ENCODE measurements at regions not wholly inside any gene's neighbourhood (a gene's known extent, or its start where the extent isn't known, plus 50 kb on each side); places are given as distances from the start of the nearest gene placed in this dataset.

GRCh38 chr18:39406941-39407340 lies 1841.3 kb upstream of the CELF4 start:
- H3K14ac ChIP-seq (ENCODE audit: low read length in 2 of 2) = no peak overlapping the region
- H3K4me3 ChIP-seq (ENCODE audit: insufficient read depth in 1 of 2, low read depth in 1 of 2, low read length in 2 of 2) = no peak overlapping the region
- no peak overlapping the region for H2AFZ ChIP-seq (ENCODE audit: low read depth, low read length)
- no peaks in the 10 kb centered on the region for H3K4me1 ChIP-seq (ENCODE audit: control insufficient read depth, insufficient read depth, low read depth, low read length)
- no peaks in the 10 kb centered on the region for H3K9me3 ChIP-seq (ENCODE audit: control insufficient read depth, low read length)
- H3K4ac ChIP-seq (ENCODE audit: low read depth in 1 of 2, low read length in 2 of 2) = no peak overlapping the region
- H3K9ac ChIP-seq (ENCODE audit: low read length) = no peak overlapping the region
- WGBS = 83% methylated on average over 2 of the region's 3 CpGs
- no peak overlapping the region for H2AK5ac ChIP-seq (ENCODE audit: low read length, severe bottlenecking)
- H3K27ac ChIP-seq (ENCODE audit: low read length, poor library complexity, severe bottlenecking) = no peak overlapping the region
- H3K23ac ChIP-seq (ENCODE audit: low read length in 2 of 2) = no peak overlapping the region
- no peaks in the 10 kb centered on the region for H3K27me3 ChIP-seq (ENCODE audit: control insufficient read depth in 1 of 2, insufficient read depth in 1 of 2, low read length in 2 of 2)
- H3K4me2 ChIP-seq (ENCODE audit: low read length, poor library complexity, severe bottlenecking) = no peak overlapping the region
- no peak overlapping the region for H4K91ac ChIP-seq (ENCODE audit: low read length)
- H3K36me3 ChIP-seq (ENCODE audit: control insufficient read depth in 1 of 2, insufficient read depth in 2 of 2, low read depth in 1 of 2, low read length in 2 of 2) = no peaks in the 10 kb centered on the region
- H2BK12ac ChIP-seq (ENCODE audit: low read length in 2 of 2) = no peak overlapping the region
- no peak for DNase-seq
- H3K18ac ChIP-seq (ENCODE audit: low read depth in 1 of 2, low read length in 2 of 2) = no peak overlapping the region
- H2BK120ac ChIP-seq (ENCODE audit: low read depth, low read length) = no peak overlapping the region
- no peaks in the 10 kb centered on the region for H3K79me1 ChIP-seq (replicated peaks; ENCODE audit: low read length, poor library complexity, severe bottlenecking)
- H2BK15ac ChIP-seq (ENCODE audit: low read depth, poor library complexity, severe bottlenecking) = no peak overlapping the region
- H2BK5ac ChIP-seq (ENCODE audit: low read depth, low read length, poor library complexity, severe bottlenecking) = no peak overlapping the region
- no peak overlapping the region for H4K8ac ChIP-seq (ENCODE audit: low read length)

GRCh38 chr18:39403121-39403520 lies 1837.5 kb upstream of the CELF4 start:
- Histone ChIP-seq H2BK15ac (ENCODE audit: low read depth, poor library complexity, severe bottlenecking) (no peak overlapping the region), H3K4me3 (ENCODE audit: insufficient read depth in 1 of 2, low read depth in 1 of 2, low read length in 2 of 2) (no peak overlapping the region), H3K9ac (ENCODE audit: low read length) (no peak overlapping the region), H3K79me1 (replicated peaks; ENCODE audit: low read length, poor library complexity, severe bottlenecking) (no peaks in the 10 kb centered on the region), H2BK5ac (ENCODE audit: low read depth, low read length, poor library complexity, severe bottlenecking) (no peak overlapping the region), H4K91ac (ENCODE audit: low read length) (no peak overlapping the region), H3K4me1 (ENCODE audit: control insufficient read depth, insufficient read depth, low read depth, low read length) (no peaks in the 10 kb centered on the region), H3K18ac (ENCODE audit: low read depth in 1 of 2, low read length in 2 of 2) (no peak overlapping the region), H3K23ac (ENCODE audit: low read length in 2 of 2) (no peak overlapping the region), H3K36me3 (ENCODE audit: control insufficient read depth in 1 of 2, insufficient read depth in 2 of 2, low read depth in 1 of 2, low read length in 2 of 2) (no peaks in the 10 kb centered on the region), H3K27ac (ENCODE audit: low read length, poor library complexity, severe bottlenecking) (no peak overlapping the region), H3K9me3 (ENCODE audit: control insufficient read depth, low read length) (no peaks in the 10 kb centered on the region), H3K4me2 (ENCODE audit: low read length, poor library complexity, severe bottlenecking) (no peak overlapping the region), H3K14ac (ENCODE audit: low read length in 2 of 2) (no peak overlapping the region), H3K4ac (ENCODE audit: low read depth in 1 of 2, low read length in 2 of 2) (no peak overlapping the region), H2AFZ (ENCODE audit: low read depth, low read length) (no peak overlapping the region), H2BK120ac (ENCODE audit: low read depth, low read length) (no peak overlapping the region), H2AK5ac (ENCODE audit: low read length, severe bottlenecking) (no peak overlapping the region), H3K27me3 (ENCODE audit: control insufficient read depth in 1 of 2, insufficient read depth in 1 of 2, low read length in 2 of 2) (no peaks in the 10 kb centered on the region), H4K8ac (ENCODE audit: low read length) (no peak overlapping the region), H2BK12ac (ENCODE audit: low read length in 2 of 2) (no peak overlapping the region)
- no CpG with 5 or more reads among the region's 2 CpGs for WGBS
- no peak for DNase-seq

DNA sequence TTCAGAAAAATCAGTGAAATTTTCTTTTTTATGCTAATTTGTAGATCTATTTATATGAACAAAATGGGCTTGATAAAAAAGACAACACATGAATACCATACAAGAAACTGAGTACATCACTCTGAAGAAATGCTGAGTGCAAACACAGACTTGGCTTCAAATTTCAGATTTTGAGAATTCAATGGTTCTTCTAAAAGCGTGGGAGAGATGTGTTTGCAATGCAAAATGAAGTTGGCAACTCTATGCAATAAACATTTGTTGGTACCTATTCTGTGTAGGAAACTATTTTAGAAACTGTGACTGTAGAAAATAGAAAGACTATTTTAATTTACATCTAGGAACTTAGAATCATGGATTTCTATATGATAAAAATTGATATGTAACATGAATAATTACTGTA lies 1834.1 kb upstream of the CELF4 start:
- Histone ChIP-seq H3K36me3 (ENCODE audit: control insufficient read depth in 1 of 2, insufficient read depth in 2 of 2, low read depth in 1 of 2, low read length in 2 of 2) (no peaks in the 10 kb centered on the region), H2AK5ac (ENCODE audit: low read length, severe bottlenecking) (no peak overlapping the region), H2BK120ac (ENCODE audit: low read depth, low read length) (no peak overlapping the region), H3K4ac (ENCODE audit: low read depth in 1 of 2, low read length in 2 of 2) (no peak overlapping the region), H3K9me3 (ENCODE audit: control insufficient read depth, low read length) (peaks cover 4% of the 10 kb centered on the region), H2BK12ac (ENCODE audit: low read length in 2 of 2) (no peak overlapping the region), H3K27me3 (ENCODE audit: control insufficient read depth in 1 of 2, insufficient read depth in 1 of 2, low read length in 2 of 2) (no peaks in the 10 kb centered on the region), H4K91ac (ENCODE audit: low read length) (no peak overlapping the region), H3K79me1 (replicated peaks; ENCODE audit: low read length, poor library complexity, severe bottlenecking) (no peaks in the 10 kb centered on the region), H3K27ac (ENCODE audit: low read length, poor library complexity, severe bottlenecking) (no peak overlapping the region), H3K4me1 (ENCODE audit: control insufficient read depth, insufficient read depth, low read depth, low read length) (no peaks in the 10 kb centered on the region), H3K4me3 (ENCODE audit: insufficient read depth in 1 of 2, low read depth in 1 of 2, low read length in 2 of 2) (no peak overlapping the region), H3K14ac (ENCODE audit: low read length in 2 of 2) (no peak overlapping the region), H3K18ac (ENCODE audit: low read depth in 1 of 2, low read length in 2 of 2) (no peak overlapping the region), H4K8ac (ENCODE audit: low read length) (no peak overlapping the region), H2AFZ (ENCODE audit: low read depth, low read length) (no peak overlapping the region), H2BK5ac (ENCODE audit: low read depth, low read length, poor library complexity, severe bottlenecking) (no peak overlapping the region), H3K9ac (ENCODE audit: low read length) (no peak overlapping the region), H3K23ac (ENCODE audit: low read length in 2 of 2) (no peak overlapping the region), H3K4me2 (ENCODE audit: low read length, poor library complexity, severe bottlenecking) (no peak overlapping the region), H2BK15ac (ENCODE audit: low read depth, poor library complexity, severe bottlenecking) (no peak overlapping the region)
- 89% methylated on average over 1 of the region's 1 CpG for WGBS
- no peak for DNase-seq

DNA sequence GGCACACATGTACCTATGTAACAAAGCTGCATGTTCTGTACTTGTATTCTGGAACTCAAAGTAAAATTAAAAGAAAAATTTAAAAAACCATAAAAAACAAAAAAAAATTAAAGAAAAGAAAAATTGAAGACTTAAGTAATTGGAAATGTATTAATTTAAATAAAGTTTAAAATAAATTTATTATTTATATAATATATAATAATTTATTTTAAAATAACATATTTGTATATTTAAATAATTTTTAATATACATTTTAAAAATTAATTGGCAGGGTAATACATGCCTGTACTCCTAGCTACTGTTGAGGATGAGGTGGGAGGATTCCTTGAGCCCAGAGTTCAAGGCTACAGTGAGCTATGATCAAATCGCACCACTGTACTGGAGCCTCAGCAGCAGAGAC lies 1830.6 kb upstream of the CELF4 start:
- H3K23ac ChIP-seq (ENCODE audit: low read length in 2 of 2) = no peak overlapping the region
- no peak overlapping the region for H2BK15ac ChIP-seq (ENCODE audit: low read depth, poor library complexity, severe bottlenecking)
- no peak overlapping the region for H2AK5ac ChIP-seq (ENCODE audit: low read length, severe bottlenecking)
- no peaks in the 10 kb centered on the region for H3K36me3 ChIP-seq (ENCODE audit: control insufficient read depth in 1 of 2, insufficient read depth in 2 of 2, low read depth in 1 of 2, low read length in 2 of 2)
- no peaks in the 10 kb centered on the region for H3K27me3 ChIP-seq (ENCODE audit: control insufficient read depth in 1 of 2, insufficient read depth in 1 of 2, low read length in 2 of 2)
- no peak overlapping the region for H3K4ac ChIP-seq (ENCODE audit: low read depth in 1 of 2, low read length in 2 of 2)
- no peak overlapping the region for H3K4me2 ChIP-seq (ENCODE audit: low read length, poor library complexity, severe bottlenecking)
- no peak overlapping the region for H2BK12ac ChIP-seq (ENCODE audit: low read length in 2 of 2)
- no peak overlapping the region for H3K18ac ChIP-seq (ENCODE audit: low read depth in 1 of 2, low read length in 2 of 2)
- no peak overlapping the region for H3K9ac ChIP-seq (ENCODE audit: low read length)
- no peak overlapping the region for H2AFZ ChIP-seq (ENCODE audit: low read depth, low read length)
- no peak overlapping the region for H3K4me3 ChIP-seq (ENCODE audit: insufficient read depth in 1 of 2, low read depth in 1 of 2, low read length in 2 of 2)
- H4K8ac ChIP-seq (ENCODE audit: low read length) = no peak overlapping the region
- no peak overlapping the region for H3K27ac ChIP-seq (ENCODE audit: low read length, poor library complexity, severe bottlenecking)
- no peak overlapping the region for H3K14ac ChIP-seq (ENCODE audit: low read length in 2 of 2)
- H2BK5ac ChIP-seq (ENCODE audit: low read depth, low read length, poor library complexity, severe bottlenecking) = no peak overlapping the region
- H4K91ac ChIP-seq (ENCODE audit: low read length) = no peak overlapping the region
- no peak for DNase-seq
- H3K79me1 ChIP-seq (replicated peaks; ENCODE audit: low read length, poor library complexity, severe bottlenecking) = no peaks in the 10 kb centered on the region
- no peaks in the 10 kb centered on the region for H3K4me1 ChIP-seq (ENCODE audit: control insufficient read depth, insufficient read depth, low read depth, low read length)
- H2BK120ac ChIP-seq (ENCODE audit: low read depth, low read length) = no peak overlapping the region
- 100% methylated on average over 1 of the region's 1 CpG for WGBS
- H3K9me3 ChIP-seq (ENCODE audit: control insufficient read depth, low read length) = peaks cover 12% of the 10 kb centered on the region
